ENCODE measurements at regions not wholly inside any gene's neighbourhood (a gene's known extent, or its start where the extent isn't known, plus 50 kb on each side); places are given as distances from the start of the nearest gene placed in this dataset.

GRCh38 chr3:43210049-43211027 lies 76.0 kb upstream of the SNRK start:
- peaks cover 12 to 37% of the 10 kb centered on the region in 2 donors for H3K4me1 ChIP-seq (ENCODE audit: control insufficient read depth in 1 of 2, insufficient read depth in 2 of 2, low read length in 2 of 2)
- no peaks in the 10 kb centered on the region for H3K27me3 ChIP-seq (ENCODE audit: control insufficient read depth in 1 of 2, insufficient read depth in 2 of 2, low read length in 2 of 2)
- H3K36me3 ChIP-seq (ENCODE audit: control insufficient read depth in 1 of 2, insufficient read depth in 2 of 2, low read length in 2 of 2): no peaks in the 10 kb centered on the region
- no peaks in the 10 kb centered on the region for H3K9me3 ChIP-seq (ENCODE audit: control insufficient read depth in 1 of 2, low read length in 2 of 2)
- H3K27ac ChIP-seq (ENCODE audit: low read depth, low read length): no peak overlapping the region
- H3K9ac ChIP-seq (ENCODE audit: low read depth in 1 of 2, low read length in 2 of 2): no peak overlapping the region
- H3K4me3 ChIP-seq (ENCODE audit: low read depth in 1 of 2, low read length in 2 of 2): no peak overlapping the region

- H3K9ac ChIP-seq (ENCODE audit: low read depth in 1 of 2, low read length in 2 of 2): no peak overlapping the region
- H3K27ac ChIP-seq (ENCODE audit: low read depth, low read length): no peak overlapping the region
- no peak overlapping the region for H3K4me3 ChIP-seq (ENCODE audit: low read depth in 1 of 2, low read length in 2 of 2)
- no peaks in the 10 kb centered on the region for H3K36me3 ChIP-seq (ENCODE audit: control insufficient read depth in 1 of 2, insufficient read depth in 2 of 2, low read length in 2 of 2)
- no peaks in the 10 kb centered on the region for H3K27me3 ChIP-seq (ENCODE audit: control insufficient read depth in 1 of 2, insufficient read depth in 2 of 2, low read length in 2 of 2)
- H3K9me3 ChIP-seq (ENCODE audit: control insufficient read depth in 1 of 2, low read length in 2 of 2): no peaks in the 10 kb centered on the region
- peaks cover 0 to 14% of the 10 kb centered on the region in 2 donors for H3K4me1 ChIP-seq (ENCODE audit: control insufficient read depth in 1 of 2, insufficient read depth in 2 of 2, low read length in 2 of 2)
Measured at GRCh38 chr3:43207628-43208085, 78.7 kb upstream of the SNRK start.

GRCh38 chr3:43206632-43207031 lies 79.7 kb upstream of the SNRK start:
- H3K4me1 ChIP-seq (ENCODE audit: control insufficient read depth in 1 of 2, insufficient read depth in 2 of 2, low read length in 2 of 2): peaks cover 0 to 14% of the 10 kb centered on the region in 2 donors
- H3K27me3 ChIP-seq (ENCODE audit: control insufficient read depth in 1 of 2, insufficient read depth in 2 of 2, low read length in 2 of 2): no peaks in the 10 kb centered on the region
- no peak overlapping the region for H3K27ac ChIP-seq (ENCODE audit: low read depth, low read length)
- no peaks in the 10 kb centered on the region for H3K36me3 ChIP-seq (ENCODE audit: control insufficient read depth in 1 of 2, insufficient read depth in 2 of 2, low read length in 2 of 2)
- H3K9me3 ChIP-seq (ENCODE audit: control insufficient read depth in 1 of 2, low read length in 2 of 2): no peaks in the 10 kb centered on the region
- no peak overlapping the region for H3K9ac ChIP-seq (ENCODE audit: low read depth in 1 of 2, low read length in 2 of 2)
- H3K4me3 ChIP-seq (ENCODE audit: low read depth in 1 of 2, low read length in 2 of 2): no peak overlapping the region

- Histone ChIP-seq H3K36me3 (ENCODE audit: control insufficient read depth in 1 of 2, insufficient read depth in 2 of 2, low read length in 2 of 2) (no peaks in the 10 kb centered on the region), H3K9ac (ENCODE audit: low read depth in 1 of 2, low read length in 2 of 2) (no peak overlapping the region), H3K27me3 (ENCODE audit: control insufficient read depth in 1 of 2, insufficient read depth in 2 of 2, low read length in 2 of 2) (no peaks in the 10 kb centered on the region), H3K9me3 (ENCODE audit: control insufficient read depth in 1 of 2, low read length in 2 of 2) (no peaks in the 10 kb centered on the region), H3K4me3 (ENCODE audit: low read depth in 1 of 2, low read length in 2 of 2) (no peak overlapping the region), H3K4me1 (ENCODE audit: control insufficient read depth in 1 of 2, insufficient read depth in 2 of 2, low read length in 2 of 2) (peaks cover 0 to 13% of the 10 kb centered on the region in 2 donors), H3K27ac (ENCODE audit: low read depth, low read length) (no peak overlapping the region)
Measured at GRCh38 chr3:43206105-43206504, 80.2 kb upstream of the SNRK start.

- Histone ChIP-seq H3K4me3 (ENCODE audit: low read depth in 1 of 2, low read length in 2 of 2) (no peak overlapping the region), H3K36me3 (ENCODE audit: control insufficient read depth in 1 of 2, insufficient read depth in 2 of 2, low read length in 2 of 2) (no peaks in the 10 kb centered on the region), H3K9me3 (ENCODE audit: control insufficient read depth in 1 of 2, low read length in 2 of 2) (no peaks in the 10 kb centered on the region), H3K4me1 (ENCODE audit: control insufficient read depth in 1 of 2, insufficient read depth in 2 of 2, low read length in 2 of 2) (peaks cover 0 to 4% of the 10 kb centered on the region in 2 donors), H3K27ac (ENCODE audit: low read depth, low read length) (no peak overlapping the region), H3K9ac (ENCODE audit: low read depth in 1 of 2, low read length in 2 of 2) (no peak overlapping the region), H3K27me3 (ENCODE audit: control insufficient read depth in 1 of 2, insufficient read depth in 2 of 2, low read length in 2 of 2) (no peaks in the 10 kb centered on the region)
Measured at GRCh38 chr3:43203022-43203421, 83.3 kb upstream of the SNRK start.

- Histone ChIP-seq H3K27me3 (ENCODE audit: control insufficient read depth in 1 of 2, insufficient read depth in 2 of 2, low read length in 2 of 2) (no peaks in the 10 kb centered on the region), H3K4me1 (ENCODE audit: control insufficient read depth in 1 of 2, insufficient read depth in 2 of 2, low read length in 2 of 2) (no peaks in the 10 kb centered on the region), H3K9ac (ENCODE audit: low read depth in 1 of 2, low read length in 2 of 2) (no peak overlapping the region), H3K36me3 (ENCODE audit: control insufficient read depth in 1 of 2, insufficient read depth in 2 of 2, low read length in 2 of 2) (no peaks in the 10 kb centered on the region), H3K4me3 (ENCODE audit: low read depth in 1 of 2, low read length in 2 of 2) (no peak overlapping the region), H3K27ac (ENCODE audit: low read depth, low read length) (no peak overlapping the region), H3K9me3 (ENCODE audit: control insufficient read depth in 1 of 2, low read length in 2 of 2) (no peaks in the 10 kb centered on the region)
Measured at GRCh38 chr3:43201581-43201980, 84.8 kb upstream of the SNRK start.

GRCh38 chr3:43199645-43200306 lies 86.6 kb upstream of the SNRK start:
- peaks cover 3 to 7% of the 10 kb centered on the region in 2 donors for H3K4me1 ChIP-seq (ENCODE audit: control insufficient read depth in 1 of 2, insufficient read depth in 2 of 2, low read length in 2 of 2)
- no peak overlapping the region for H3K9ac ChIP-seq (ENCODE audit: low read depth in 1 of 2, low read length in 2 of 2)
- no peaks in the 10 kb centered on the region for H3K27me3 ChIP-seq (ENCODE audit: control insufficient read depth in 1 of 2, insufficient read depth in 2 of 2, low read length in 2 of 2)
- H3K27ac ChIP-seq (ENCODE audit: low read depth, low read length): no peak overlapping the region
- no peaks in the 10 kb centered on the region for H3K36me3 ChIP-seq (ENCODE audit: control insufficient read depth in 1 of 2, insufficient read depth in 2 of 2, low read length in 2 of 2)
- H3K4me3 ChIP-seq (ENCODE audit: low read depth in 1 of 2, low read length in 2 of 2): no peak overlapping the region
- H3K9me3 ChIP-seq (ENCODE audit: control insufficient read depth in 1 of 2, low read length in 2 of 2): no peaks in the 10 kb centered on the region

- Histone ChIP-seq H3K4me1 (ENCODE audit: control insufficient read depth in 1 of 2, insufficient read depth in 2 of 2, low read length in 2 of 2) (peaks cover 11 to 15% of the 10 kb centered on the region in 2 donors), H3K36me3 (ENCODE audit: control insufficient read depth in 1 of 2, insufficient read depth in 2 of 2, low read length in 2 of 2) (no peaks in the 10 kb centered on the region), H3K9me3 (ENCODE audit: control insufficient read depth in 1 of 2, low read length in 2 of 2) (no peaks in the 10 kb centered on the region), H3K27me3 (ENCODE audit: control insufficient read depth in 1 of 2, insufficient read depth in 2 of 2, low read length in 2 of 2) (no peaks in the 10 kb centered on the region), H3K9ac (ENCODE audit: low read depth in 1 of 2, low read length in 2 of 2) (no peak overlapping the region), H3K4me3 (ENCODE audit: low read depth in 1 of 2, low read length in 2 of 2) (no peak overlapping the region), H3K27ac (ENCODE audit: low read depth, low read length) (no peak overlapping the region)
Measured at GRCh38 chr3:43198791-43199644, 87.3 kb upstream of the SNRK start.

- H3K36me3 ChIP-seq (ENCODE audit: control insufficient read depth in 1 of 2, insufficient read depth in 2 of 2, low read length in 2 of 2): no peaks in the 10 kb centered on the region
- H3K27ac ChIP-seq (ENCODE audit: low read depth, low read length): no peak overlapping the region
- no peaks in the 10 kb centered on the region for H3K27me3 ChIP-seq (ENCODE audit: control insufficient read depth in 1 of 2, insufficient read depth in 2 of 2, low read length in 2 of 2)
- no peak overlapping the region for H3K9ac ChIP-seq (ENCODE audit: low read depth in 1 of 2, low read length in 2 of 2)
- no peak overlapping the region for H3K4me3 ChIP-seq (ENCODE audit: low read depth in 1 of 2, low read length in 2 of 2)
- H3K9me3 ChIP-seq (ENCODE audit: control insufficient read depth in 1 of 2, low read length in 2 of 2): no peaks in the 10 kb centered on the region
- peaks cover 13 to 18% of the 10 kb centered on the region in 2 donors for H3K4me1 ChIP-seq (ENCODE audit: control insufficient read depth in 1 of 2, insufficient read depth in 2 of 2, low read length in 2 of 2)
Measured at GRCh38 chr3:43198301-43198700, 88.0 kb upstream of the SNRK start.
